ENCODE measurements at regions not wholly inside any gene's neighbourhood (a gene's known extent, or its start where the extent isn't known, plus 50 kb on each side); places are given as distances from the start of the nearest gene placed in this dataset.

GRCh38 chr5:173716058-173716682 lies 99.7 kb upstream of the BOD1 start:
- CTCF ChIA-PET = no interaction called here
- Mint-ChIP-seq H3K4me3 (no peak overlapping the region), H3K9me3 (no peaks in the 10 kb centered on the region), H3K27ac (no peak overlapping the region), H3K4me1 (no peaks in the 10 kb centered on the region), H3K36me3 (ENCODE audit: low read depth) (no peaks in the 10 kb centered on the region), H3K27me3 (no peaks in the 10 kb centered on the region)
- POLR2A ChIA-PET = no interaction called here
- no peak for DNase-seq

- H3K36me3 Mint-ChIP-seq (ENCODE audit: low read depth) = no peaks in the 10 kb centered on the region
- CTCF ChIA-PET = interaction anchor here (1.5 kb wide), 1 partner anchor 9 kb away, joined by 4 read pairs; no protein-coding TSS in a partner anchor
- no peaks in the 10 kb centered on the region for H3K9me3 Mint-ChIP-seq
- DNase-seq = no peak
- H3K27ac Mint-ChIP-seq = no peak overlapping the region
- POLR2A ChIA-PET = no interaction called here
- no peaks in the 10 kb centered on the region for H3K4me1 Mint-ChIP-seq
- H3K4me3 Mint-ChIP-seq = no peak overlapping the region
- no peaks in the 10 kb centered on the region for H3K27me3 Mint-ChIP-seq
Measured at GRCh38 chr5:173717959-173718358, 101.5 kb upstream of the BOD1 start.

- Mint-ChIP-seq H3K27me3 (no peaks in the 10 kb centered on the region), H3K9me3 (no peaks in the 10 kb centered on the region), H3K36me3 (ENCODE audit: low read depth) (no peaks in the 10 kb centered on the region), H3K4me3 (no peak overlapping the region), H3K27ac (no peak overlapping the region), H3K4me1 (no peaks in the 10 kb centered on the region)
- POLR2A ChIA-PET = no interaction called here
- CTCF ChIA-PET = interaction anchor here (1.5 kb wide), 1 partner anchor 10 kb away, joined by 4 read pairs; no protein-coding TSS in a partner anchor
- no peak for DNase-seq
Measured at GRCh38 chr5:173718469-173718868, 102.0 kb upstream of the BOD1 start.

GRCh38 chr5:173719731-173720082 lies 103.3 kb upstream of the BOD1 start:
- POLR2A ChIA-PET = no interaction called here
- no peaks in the 10 kb centered on the region for H3K4me1 Mint-ChIP-seq

GRCh38 chr5:173720286-173720952 lies 104.0 kb upstream of the BOD1 start:
- Mint-ChIP-seq H3K27me3 (no peaks in the 10 kb centered on the region), H3K4me3 (no peak overlapping the region), H3K27ac (no peak overlapping the region), H3K9me3 (no peaks in the 10 kb centered on the region), H3K4me1 (no peaks in the 10 kb centered on the region), H3K36me3 (ENCODE audit: low read depth) (no peaks in the 10 kb centered on the region)
- DNase-seq = no peak
- ChIA-PET CTCF (no interaction called here), POLR2A (no interaction called here)

More at GRCh38 chr5:173719731-173720082, 103.3 kb upstream of the BOD1 start:
- no peaks in the 10 kb centered on the region for H3K9me3 Mint-ChIP-seq
- H3K4me3 Mint-ChIP-seq = no peak overlapping the region
- H3K36me3 Mint-ChIP-seq (ENCODE audit: low read depth) = no peaks in the 10 kb centered on the region
- CTCF ChIA-PET = interaction anchor here (0.7 kb wide), 1 partner anchor 244 kb away, joined by 3 read pairs; no protein-coding TSS in a partner anchor
- H3K27ac Mint-ChIP-seq = no peak overlapping the region
- no peaks in the 10 kb centered on the region for H3K27me3 Mint-ChIP-seq
- DNase-seq = no peak

- Mint-ChIP-seq H3K4me3 (no peak overlapping the region), H3K36me3 (ENCODE audit: low read depth) (no peaks in the 10 kb centered on the region), H3K4me1 (no peaks in the 10 kb centered on the region), H3K27me3 (peaks cover 2% of the 10 kb centered on the region), H3K9me3 (no peaks in the 10 kb centered on the region), H3K27ac (no peak overlapping the region)
- no peak for DNase-seq
- POLR2A ChIA-PET = interaction anchor here (0.6 kb wide), 1 partner anchor 69 kb away, joined by 3 read pairs; no protein-coding TSS in a partner anchor
- CTCF ChIA-PET = no interaction called here
Measured at GRCh38 chr5:173720953-173721600, 104.6 kb upstream of the BOD1 start.

- CTCF ChIA-PET = interaction anchor here (0.6 to 0.8 kb wide), 2 partner anchors 32 to 206 kb away, joined by 3 read pairs; no protein-coding TSS in a partner anchor
- H3K9me3 Mint-ChIP-seq = no peaks in the 10 kb centered on the region
- POLR2A ChIA-PET = interaction anchor here (0.6 kb wide), 1 partner anchor 69 kb away, joined by 3 read pairs; no protein-coding TSS in a partner anchor
- no peaks in the 10 kb centered on the region for H3K36me3 Mint-ChIP-seq (ENCODE audit: low read depth)
- no peak overlapping the region for H3K4me3 Mint-ChIP-seq
- no peaks in the 10 kb centered on the region for H3K4me1 Mint-ChIP-seq
- DNase-seq = no peak
- H3K27ac Mint-ChIP-seq = no peak overlapping the region
- peaks cover 2% of the 10 kb centered on the region for H3K27me3 Mint-ChIP-seq
Measured at GRCh38 chr5:173721601-173722232, 105.3 kb upstream of the BOD1 start.

GRCh38 chr5:173726846-173727557 lies 110.6 kb upstream of the BOD1 start:
- Mint-ChIP-seq H3K36me3 (ENCODE audit: low read depth) (no peaks in the 10 kb centered on the region), H3K4me3 (no peak overlapping the region), H3K27me3 (peaks cover 2% of the 10 kb centered on the region), H3K27ac (no peak overlapping the region), H3K4me1 (no peaks in the 10 kb centered on the region), H3K9me3 (no peaks in the 10 kb centered on the region)
- POLR2A ChIA-PET = no interaction called here
- CTCF ChIA-PET = interaction anchor here (0.6 to 1.4 kb wide), 3 partner anchors 10 to 98 kb away, joined by 3 read pairs; no protein-coding TSS in a partner anchor
- DNase-seq = no peak

GRCh38 chr5:173727839-173728778 lies 111.7 kb upstream of the BOD1 start:
- Mint-ChIP-seq H3K9me3 (no peaks in the 10 kb centered on the region), H3K27ac (no peak overlapping the region), H3K4me3 (no peak overlapping the region), H3K4me1 (no peaks in the 10 kb centered on the region), H3K27me3 (peaks cover 2% of the 10 kb centered on the region), H3K36me3 (ENCODE audit: low read depth) (no peaks in the 10 kb centered on the region)
- POLR2A ChIA-PET = no interaction called here
- no peak for DNase-seq
- CTCF ChIA-PET = interaction anchor here (1.3 kb wide), 1 partner anchor 9 kb away, joined by 3 read pairs; no protein-coding TSS in a partner anchor

GRCh38 chr5:173729079-173729765 lies 112.8 kb upstream of the BOD1 start:
- H3K9me3 Mint-ChIP-seq = no peaks in the 10 kb centered on the region
- H3K4me3 Mint-ChIP-seq = no peak overlapping the region
- peaks cover 2% of the 10 kb centered on the region for H3K27me3 Mint-ChIP-seq
- no peaks in the 10 kb centered on the region for H3K4me1 Mint-ChIP-seq
- CTCF ChIA-PET = no interaction called here
- no peak overlapping the region for H3K27ac Mint-ChIP-seq
- DNase-seq = no peak
- no peaks in the 10 kb centered on the region for H3K36me3 Mint-ChIP-seq (ENCODE audit: low read depth)
- POLR2A ChIA-PET = no interaction called here

GRCh38 chr5:173730632-173731298 lies 114.3 kb upstream of the BOD1 start:
- Mint-ChIP-seq H3K9me3 (no peaks in the 10 kb centered on the region), H3K36me3 (ENCODE audit: low read depth) (no peaks in the 10 kb centered on the region)

More at GRCh38 chr5:173730632-173731298, 114.3 kb upstream of the BOD1 start:
- Mint-ChIP-seq H3K27ac (no peak overlapping the region), H3K27me3 (peaks cover 2% of the 10 kb centered on the region), H3K4me3 (no peak overlapping the region), H3K4me1 (no peaks in the 10 kb centered on the region)
- ChIA-PET POLR2A (interaction anchor here (0.6 kb wide), 1 partner anchor 115 kb away, joined by 3 read pairs; no protein-coding TSS in a partner anchor), CTCF (no interaction called here)
- no peak for DNase-seq
